CD14-positive monocyte (primary cell): ENCODE measurements at regions not wholly inside any gene's neighbourhood (a gene's known extent, or its start where the extent isn't known, plus 50 kb on each side); places are given as distances from the start of the nearest gene placed in this dataset.

Experiments
- DNase-seq, 3 donors: peaks; one replicate each; pipeline ENCODE4 v3.0.0-alpha.2; 2011 to 2022
- H2AFZ ChIP-seq: 2 replicates; pipeline ENCODE4 v1.6.0; 2012; ENCODE audit warnings: mild to moderate bottlenecking, low read depth, low read length, inconsistent platforms; ENCODE audit not compliant: insufficient read depth, poor library complexity, severe bottlenecking
- H3K27ac ChIP-seq, 2 donors: 1 replicate in 1 of 2; 2 replicates in 1 of 2; pipeline ENCODE4 v1.5.1; 2012 to 2013; ENCODE audit warnings: low read length in 2 of 2, control low read depth in 1 of 2, inconsistent platforms in 1 of 2, low read depth in 1 of 2, mild to moderate bottlenecking in 1 of 2
- H3K27me3 ChIP-seq, 2 donors: one replicate each; pipeline versions ENCODE4 v1.6.0 to v1.6.1; 2011 to 2013; ENCODE audit warnings: low read length in 2 of 2; ENCODE audit not compliant: control insufficient read depth in 2 of 2, insufficient read depth in 2 of 2
- H3K36me3 ChIP-seq, 2 donors: replicated peaks in 1 of 2; 1 replicate in 1 of 2; 2 replicates in 1 of 2; pipeline versions ENCODE4 v1.5.1 to v1.6.1; 2012 to 2013; ENCODE audit warnings: low read length in 2 of 2, control low read depth in 1 of 2, inconsistent platforms in 1 of 2, mild to moderate bottlenecking in 1 of 2; ENCODE audit not compliant: insufficient read depth in 2 of 2, control insufficient read depth in 1 of 2
- H3K4me1 ChIP-seq, 2 donors: 1 replicate in 1 of 2; 2 replicates in 1 of 2; pipeline versions ENCODE4 v1.5.1 to v1.6.1; 2012 to 2013; ENCODE audit warnings: low read length in 2 of 2, control low read depth in 1 of 2, inconsistent platforms in 1 of 2, mild to moderate bottlenecking in 1 of 2, moderate library complexity in 1 of 2; ENCODE audit not compliant: insufficient read depth in 2 of 2, control insufficient read depth in 1 of 2
- H3K4me2 ChIP-seq: replicated peaks from 2 replicates; pipeline ENCODE3; 2012; ENCODE audit warnings: low read length, moderate library complexity, mild to moderate bottlenecking; ENCODE audit not compliant: poor library complexity, severe bottlenecking; ENCODE audit errors: extremely low read depth
- H3K4me3 ChIP-seq, 3 experiments: fragments of 200-600 bp in 1 of 3; sonication (generic) in 1 of 3; replicated peaks in 1 of 3; 1 replicate in 2 of 3; 2 replicates in 1 of 3; pipeline ENCODE4 v1.5.1; 2011 to 2013; ENCODE audit warnings: low read length in 3 of 3, mild to moderate bottlenecking in 3 of 3, control low read depth in 2 of 3, low read depth in 2 of 3, inconsistent platforms in 1 of 3, moderate library complexity in 1 of 3
- H3K79me2 ChIP-seq: 2 replicates; pipeline ENCODE4 v1.6.0; 2012; ENCODE audit warnings: mild to moderate bottlenecking, control low read depth, inconsistent platforms, low read length, moderate library complexity; ENCODE audit not compliant: insufficient read depth
- H3K9ac ChIP-seq: 2 replicates; pipeline ENCODE4 v1.6.0; 2017; ENCODE audit warnings: low read length, mild to moderate bottlenecking; ENCODE audit not compliant: insufficient read depth, poor library complexity, severe bottlenecking
- H3K9me3 ChIP-seq, 2 donors: replicated peaks in 1 of 2; 1 replicate in 1 of 2; 2 replicates in 1 of 2; pipeline versions ENCODE4 v1.5.1 to v1.6.1; 2012 to 2013; ENCODE audit warnings: low read length in 2 of 2, control low read depth in 1 of 2; ENCODE audit not compliant: control insufficient read depth in 1 of 2, insufficient read depth in 1 of 2
- H4K20me1 ChIP-seq: 2 replicates; pipeline ENCODE4 v1.6.0; 2012; ENCODE audit warnings: mild to moderate bottlenecking, low read length, control low read depth, moderate library complexity; ENCODE audit not compliant: insufficient read depth
- H3K27ac Mint-ChIP-seq, 7 donors: one replicate each; pipeline ENCODE4 v1.8.0; 2020; ENCODE audit warnings: mild to moderate bottlenecking in 7 of 7, mixed read lengths in 7 of 7, moderate library complexity in 6 of 7, inconsistent platforms in 2 of 7
- H3K27me3 Mint-ChIP-seq, 3 donors: one replicate each; pipeline ENCODE4 v1.8.0; 2021 to 2022; ENCODE audit warnings: low read depth in 3 of 3, mild to moderate bottlenecking in 3 of 3, mixed read lengths in 3 of 3, moderate library complexity in 3 of 3, inconsistent platforms in 1 of 3
- H3K36me3 Mint-ChIP-seq, 2 donors: one replicate each; pipeline ENCODE4 v1.8.0; 2020; ENCODE audit warnings: mixed read lengths in 2 of 2, inconsistent platforms in 1 of 2, mild to moderate bottlenecking in 1 of 2
- H3K4me1 Mint-ChIP-seq: one replicate; pipeline ENCODE4 v1.8.0; 2020; ENCODE audit warnings: mild to moderate bottlenecking, mixed read lengths
- H3K4me3 Mint-ChIP-seq, 2 donors: one replicate each; pipeline ENCODE4 v1.8.0; 2020; ENCODE audit warnings: mild to moderate bottlenecking in 2 of 2, mixed read lengths in 2 of 2, moderate library complexity in 1 of 2
- H3K9me3 Mint-ChIP-seq, 7 donors: one replicate each; pipeline ENCODE4 v1.8.0; 2020 to 2022; ENCODE audit warnings: mixed read lengths in 7 of 7, mild to moderate bottlenecking in 6 of 7, moderate library complexity in 6 of 7, inconsistent platforms in 2 of 7
- WGBS: methylation state at CpG from one replicate; pipeline ENCODE4 v1.1.5; 2013; ENCODE audit warnings: missing lambda C conversion rate; ENCODE audit not compliant: insufficient coverage; 5-methylcytosine and 5-hydroxymethylcytosine counted together
- intact Hi-C, 2 donors: fragments of 100-400 bp; cut with micrococcal nuclease; formaldehyde crosslinking; loops; one replicate each; pipeline versions ENCODE4 v1.15.0 to v1.15.1; 2023
- TF ChIP-seq, protein P1 (sequence below): fragments of 200-600 bp; IDR thresholded peaks from one replicate; pipeline ENCODE4 v1.8.0; 2022; ENCODE audit warnings: antibody characterized with exemption, mild to moderate bottlenecking

DNA sequence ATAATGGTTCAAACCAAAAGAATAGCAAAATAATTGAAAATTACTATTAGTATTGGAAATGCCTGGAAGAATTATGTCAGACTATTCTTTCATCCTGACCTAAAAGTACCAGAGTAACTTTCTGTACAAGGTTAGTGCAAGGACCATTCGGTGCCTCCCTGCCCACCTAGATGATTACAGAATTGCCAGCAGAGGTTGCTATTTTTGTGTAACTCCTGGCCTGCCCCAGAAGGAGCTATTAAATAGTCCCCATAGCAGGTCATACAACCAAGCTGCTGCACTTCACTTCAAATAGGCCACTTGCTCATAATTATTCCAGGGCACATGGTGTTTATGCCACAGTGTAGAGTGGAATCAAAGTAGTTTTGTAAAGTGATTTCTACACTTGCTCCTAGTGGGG lies 831.1 kb upstream of the PABPC4L start:
- Histone ChIP-seq H4K20me1 (no peaks in the 10 kb centered on the region), H3K4me3 (no peak overlapping the region), H3K79me2 (no peaks in the 10 kb centered on the region), H3K36me3 (no peaks in the 10 kb centered on the region), H2AFZ (no peak overlapping the region), H3K9me3 (no peaks in the 10 kb centered on the region), H3K27ac (no peak overlapping the region), H3K9ac (no peak overlapping the region), H3K4me2 (no peak overlapping the region), H3K27me3 (no peaks in the 10 kb centered on the region), H3K4me1 (no peaks in the 10 kb centered on the region)
- no peaks in the 10 kb centered on the region for H3K4me1 Mint-ChIP-seq
- no peak overlapping the region for H3K27ac Mint-ChIP-seq
- peaks cover 0 to 2% (median 0%) of the 10 kb centered on the region in 7 donors for H3K9me3 Mint-ChIP-seq
- H3K36me3 Mint-ChIP-seq, result no peaks in the 10 kb centered on the region
- intact Hi-C loops, result no loop called here
- peaks cover 0 to 1% (median 0%) of the 10 kb centered on the region in 3 donors for H3K27me3 Mint-ChIP-seq
- TF ChIP-seq, protein P1, sequence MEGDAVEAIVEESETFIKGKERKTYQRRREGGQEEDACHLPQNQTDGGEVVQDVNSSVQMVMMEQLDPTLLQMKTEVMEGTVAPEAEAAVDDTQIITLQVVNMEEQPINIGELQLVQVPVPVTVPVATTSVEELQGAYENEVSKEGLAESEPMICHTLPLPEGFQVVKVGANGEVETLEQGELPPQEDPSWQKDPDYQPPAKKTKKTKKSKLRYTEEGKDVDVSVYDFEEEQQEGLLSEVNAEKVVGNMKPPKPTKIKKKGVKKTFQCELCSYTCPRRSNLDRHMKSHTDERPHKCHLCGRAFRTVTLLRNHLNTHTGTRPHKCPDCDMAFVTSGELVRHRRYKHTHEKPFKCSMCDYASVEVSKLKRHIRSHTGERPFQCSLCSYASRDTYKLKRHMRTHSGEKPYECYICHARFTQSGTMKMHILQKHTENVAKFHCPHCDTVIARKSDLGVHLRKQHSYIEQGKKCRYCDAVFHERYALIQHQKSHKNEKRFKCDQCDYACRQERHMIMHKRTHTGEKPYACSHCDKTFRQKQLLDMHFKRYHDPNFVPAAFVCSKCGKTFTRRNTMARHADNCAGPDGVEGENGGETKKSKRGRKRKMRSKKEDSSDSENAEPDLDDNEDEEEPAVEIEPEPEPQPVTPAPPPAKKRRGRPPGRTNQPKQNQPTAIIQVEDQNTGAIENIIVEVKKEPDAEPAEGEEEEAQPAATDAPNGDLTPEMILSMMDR, result no peak
- no peak overlapping the region for H3K4me3 Mint-ChIP-seq
- 100% methylated on average over 1 of the region's 1 CpG for WGBS
- no peak for DNase-seq

DNA sequence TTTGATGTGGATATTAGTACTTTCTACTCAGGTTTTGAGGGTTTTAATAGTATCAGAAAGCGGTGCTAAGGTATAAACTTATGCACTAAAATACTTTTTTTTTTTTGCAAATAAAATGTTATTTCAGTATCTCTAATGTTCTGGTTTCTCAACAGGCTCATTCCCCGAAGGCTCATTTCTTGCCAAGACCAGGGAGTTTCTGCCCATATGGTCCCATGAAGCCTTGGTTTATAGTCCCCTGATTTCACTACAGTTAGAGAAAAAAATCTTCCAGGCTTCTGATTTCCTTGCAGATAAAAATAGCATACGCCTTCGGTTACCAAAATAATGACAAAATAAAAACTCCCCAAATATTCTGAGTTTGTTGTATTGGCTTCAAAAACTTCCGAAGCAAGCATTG lies 814.2 kb upstream of the PABPC4L start:
- 83% methylated on average over 1 of the region's 5 CpGs for WGBS
- Histone ChIP-seq H3K36me3 (no peaks in the 10 kb centered on the region), H3K4me1 (no peaks in the 10 kb centered on the region), H2AFZ (no peak overlapping the region), H3K27me3 (no peaks in the 10 kb centered on the region), H3K9me3 (no peaks in the 10 kb centered on the region), H3K4me2 (no peak overlapping the region), H3K79me2 (no peaks in the 10 kb centered on the region), H4K20me1 (no peaks in the 10 kb centered on the region), H3K27ac (no peak overlapping the region), H3K9ac (no peak overlapping the region), H3K4me3 (no peak overlapping the region)
- DNase-seq, result no peak
- no peaks in the 10 kb centered on the region for H3K4me1 Mint-ChIP-seq
- peaks cover 0 to 4% (median under 1%) of the 10 kb centered on the region in 7 donors for H3K9me3 Mint-ChIP-seq
- H3K27me3 Mint-ChIP-seq, result no peaks in the 10 kb centered on the region
- no peaks in the 10 kb centered on the region for H3K36me3 Mint-ChIP-seq
- intact Hi-C loops, result no loop called here
- TF ChIP-seq, protein P1, result no peak
- no peak overlapping the region for H3K27ac Mint-ChIP-seq
- no peak overlapping the region for H3K4me3 Mint-ChIP-seq
